ENCODE measurements at regions not wholly inside any gene's neighbourhood (a gene's known extent, or its start where the extent isn't known, plus 50 kb on each side); places are given as distances from the start of the nearest gene placed in this dataset.

- Histone ChIP-seq H3K4me3 (ENCODE audit: low read depth, low read length) (no peak overlapping the region), H3K4me1 (ENCODE audit: control insufficient read depth in 1 of 2, insufficient read depth in 2 of 2, low read length in 2 of 2) (no peaks in the 10 kb centered on the region)
- no CpG with 5 or more reads among the region's 2 CpGs for WGBS (ENCODE audit: extremely low coverage, insufficient coverage, insufficient read length)
These were observed 363.7 kb downstream of the CHSY3 start for GRCh38 chr5:130267926-130268325.

GRCh38 chr5:130260481-130260880 is 356.2 kb downstream of the CHSY3 start:
- no peak overlapping the region for H3K9ac ChIP-seq (ENCODE audit: low read length)
- H3K4me3 ChIP-seq (ENCODE audit: low read depth, low read length), result no peak overlapping the region
- no peak overlapping the region for H3K4ac ChIP-seq (ENCODE audit: low read depth, low read length)
- no peaks in the 10 kb centered on the region for H3K79me1 ChIP-seq (ENCODE audit: low read length)
- no peak overlapping the region for H2AFZ ChIP-seq (ENCODE audit: insufficient read depth, low read length, poor library complexity)
- H4K91ac ChIP-seq (ENCODE audit: low read depth, low read length), result no peak overlapping the region
- no peak overlapping the region for H2BK5ac ChIP-seq (ENCODE audit: low read depth, low read length, poor library complexity)
- no peak overlapping the region for H3K4me2 ChIP-seq (ENCODE audit: low read length)
- H2AK5ac ChIP-seq (ENCODE audit: low read length), result no peak overlapping the region
- no peaks in the 10 kb centered on the region for H3K79me2 ChIP-seq (ENCODE audit: control insufficient read depth, insufficient read depth, low read length, poor library complexity)
- no peak overlapping the region for H2BK120ac ChIP-seq (ENCODE audit: insufficient read depth, low read length, poor library complexity)
- no peaks in the 10 kb centered on the region for H3K4me1 ChIP-seq (ENCODE audit: control insufficient read depth in 1 of 2, insufficient read depth in 2 of 2, low read length in 2 of 2)
- H2BK12ac ChIP-seq (ENCODE audit: low read length), result no peak overlapping the region
- WGBS (ENCODE audit: extremely low coverage, insufficient coverage, insufficient read length), result no CpG with 5 or more reads among the region's 2 CpGs
- no peak overlapping the region for H3K14ac ChIP-seq (ENCODE audit: low read length)
- H3K36me3 ChIP-seq (ENCODE audit: control insufficient read depth in 1 of 2, insufficient read depth in 2 of 2, low read length in 2 of 2), result no peaks in the 10 kb centered on the region
- H3K23ac ChIP-seq (ENCODE audit: low read length), result no peak overlapping the region
- no peaks in the 10 kb centered on the region for H3K27me3 ChIP-seq (ENCODE audit: insufficient read depth, low read length)
- H3K18ac ChIP-seq (ENCODE audit: low read length), result no peak overlapping the region
- no peak overlapping the region for H4K12ac ChIP-seq (ENCODE audit: low read depth, low read length)
- H4K8ac ChIP-seq (ENCODE audit: low read depth, low read length), result no peak overlapping the region
- no peak overlapping the region for H3K27ac ChIP-seq (ENCODE audit: low read depth, low read length)
- DNase-seq, result no peak
- H3K9me3 ChIP-seq (ENCODE audit: insufficient read depth, low read depth, low read length), result no peaks in the 10 kb centered on the region

More at GRCh38 chr5:130267926-130268325, 363.7 kb downstream of the CHSY3 start:
- Histone ChIP-seq H3K4me2 (ENCODE audit: low read length) (no peak overlapping the region), H3K14ac (ENCODE audit: low read length) (no peak overlapping the region), H4K8ac (ENCODE audit: low read depth, low read length) (no peak overlapping the region), H3K36me3 (ENCODE audit: control insufficient read depth in 1 of 2, insufficient read depth in 2 of 2, low read length in 2 of 2) (no peaks in the 10 kb centered on the region), H3K4ac (ENCODE audit: low read depth, low read length) (no peak overlapping the region), H2AK5ac (ENCODE audit: low read length) (no peak overlapping the region), H3K18ac (ENCODE audit: low read length) (no peak overlapping the region), H3K27ac (ENCODE audit: low read depth, low read length) (no peak overlapping the region), H3K9me3 (ENCODE audit: insufficient read depth, low read depth, low read length) (no peaks in the 10 kb centered on the region), H3K79me2 (ENCODE audit: control insufficient read depth, insufficient read depth, low read length, poor library complexity) (no peaks in the 10 kb centered on the region), H2BK5ac (ENCODE audit: low read depth, low read length, poor library complexity) (no peak overlapping the region), H4K12ac (ENCODE audit: low read depth, low read length) (no peak overlapping the region), H3K9ac (ENCODE audit: low read length) (no peak overlapping the region), H4K91ac (ENCODE audit: low read depth, low read length) (no peak overlapping the region), H2AFZ (ENCODE audit: insufficient read depth, low read length, poor library complexity) (no peak overlapping the region), H2BK120ac (ENCODE audit: insufficient read depth, low read length, poor library complexity) (no peak overlapping the region), H3K79me1 (ENCODE audit: low read length) (no peaks in the 10 kb centered on the region), H2BK12ac (ENCODE audit: low read length) (no peak overlapping the region), H3K23ac (ENCODE audit: low read length) (no peak overlapping the region), H3K27me3 (ENCODE audit: insufficient read depth, low read length) (no peaks in the 10 kb centered on the region)
- no peak for DNase-seq

GRCh38 chr5:130251931-130252330 is 347.7 kb downstream of the CHSY3 start:
- H3K36me3 ChIP-seq (ENCODE audit: control insufficient read depth in 1 of 2, insufficient read depth in 2 of 2, low read length in 2 of 2), result no peaks in the 10 kb centered on the region
- H2AK5ac ChIP-seq (ENCODE audit: low read length), result no peak overlapping the region
- no peak overlapping the region for H2BK120ac ChIP-seq (ENCODE audit: insufficient read depth, low read length, poor library complexity)
- H3K4me3 ChIP-seq (ENCODE audit: low read depth, low read length), result no peak overlapping the region
- H4K12ac ChIP-seq (ENCODE audit: low read depth, low read length), result no peak overlapping the region
- no peak overlapping the region for H3K4ac ChIP-seq (ENCODE audit: low read depth, low read length)
- DNase-seq, result no peak
- H3K79me1 ChIP-seq (ENCODE audit: low read length), result no peaks in the 10 kb centered on the region
- WGBS (ENCODE audit: extremely low coverage, insufficient coverage, insufficient read length), result no CpG with 5 or more reads among the region's 1 CpG
- no peak overlapping the region for H4K91ac ChIP-seq (ENCODE audit: low read depth, low read length)
- H2BK5ac ChIP-seq (ENCODE audit: low read depth, low read length, poor library complexity), result no peak overlapping the region
- no peak overlapping the region for H3K18ac ChIP-seq (ENCODE audit: low read length)
- H3K4me1 ChIP-seq (ENCODE audit: control insufficient read depth in 1 of 2, insufficient read depth in 2 of 2, low read length in 2 of 2), result no peaks in the 10 kb centered on the region
- H3K9ac ChIP-seq (ENCODE audit: low read length), result no peak overlapping the region
- no peak overlapping the region for H3K23ac ChIP-seq (ENCODE audit: low read length)
- no peak overlapping the region for H4K8ac ChIP-seq (ENCODE audit: low read depth, low read length)
- no peaks in the 10 kb centered on the region for H3K9me3 ChIP-seq (ENCODE audit: insufficient read depth, low read depth, low read length)
- no peaks in the 10 kb centered on the region for H3K79me2 ChIP-seq (ENCODE audit: control insufficient read depth, insufficient read depth, low read length, poor library complexity)
- no peak overlapping the region for H3K4me2 ChIP-seq (ENCODE audit: low read length)
- H3K27me3 ChIP-seq (ENCODE audit: insufficient read depth, low read length), result no peaks in the 10 kb centered on the region
- H3K27ac ChIP-seq (ENCODE audit: low read depth, low read length), result no peak overlapping the region
- no peak overlapping the region for H2AFZ ChIP-seq (ENCODE audit: insufficient read depth, low read length, poor library complexity)
- no peak overlapping the region for H2BK12ac ChIP-seq (ENCODE audit: low read length)
- H3K14ac ChIP-seq (ENCODE audit: low read length), result no peak overlapping the region

GRCh38 chr5:130243641-130244040 is 339.4 kb downstream of the CHSY3 start:
- H3K36me3 ChIP-seq (ENCODE audit: control insufficient read depth in 1 of 2, insufficient read depth in 2 of 2, low read length in 2 of 2), result no peaks in the 10 kb centered on the region
- H2BK5ac ChIP-seq (ENCODE audit: low read depth, low read length, poor library complexity), result no peak overlapping the region
- H3K14ac ChIP-seq (ENCODE audit: low read length), result no peak overlapping the region
- no peaks in the 10 kb centered on the region for H3K79me1 ChIP-seq (ENCODE audit: low read length)
- H3K4me3 ChIP-seq (ENCODE audit: low read depth, low read length), result no peak overlapping the region
- no peaks in the 10 kb centered on the region for H3K79me2 ChIP-seq (ENCODE audit: control insufficient read depth, insufficient read depth, low read length, poor library complexity)
- no peak overlapping the region for H2BK120ac ChIP-seq (ENCODE audit: insufficient read depth, low read length, poor library complexity)
- no peak overlapping the region for H2BK12ac ChIP-seq (ENCODE audit: low read length)
- H4K12ac ChIP-seq (ENCODE audit: low read depth, low read length), result no peak overlapping the region
- H3K4me1 ChIP-seq (ENCODE audit: control insufficient read depth in 1 of 2, insufficient read depth in 2 of 2, low read length in 2 of 2), result no peaks in the 10 kb centered on the region
- no peak overlapping the region for H4K91ac ChIP-seq (ENCODE audit: low read depth, low read length)
- H2AK5ac ChIP-seq (ENCODE audit: low read length), result no peak overlapping the region
- no peak overlapping the region for H3K27ac ChIP-seq (ENCODE audit: low read depth, low read length)
- no peak overlapping the region for H3K4me2 ChIP-seq (ENCODE audit: low read length)
- no peak overlapping the region for H4K8ac ChIP-seq (ENCODE audit: low read depth, low read length)
- H2AFZ ChIP-seq (ENCODE audit: insufficient read depth, low read length, poor library complexity), result no peak overlapping the region
- H3K9me3 ChIP-seq (ENCODE audit: insufficient read depth, low read depth, low read length), result no peaks in the 10 kb centered on the region
- WGBS (ENCODE audit: extremely low coverage, insufficient coverage, insufficient read length), result no CpG with 5 or more reads among the region's 4 CpGs
- H3K4ac ChIP-seq (ENCODE audit: low read depth, low read length), result no peak overlapping the region
- no peak overlapping the region for H3K23ac ChIP-seq (ENCODE audit: low read length)
- no peak overlapping the region for H3K9ac ChIP-seq (ENCODE audit: low read length)
- H3K27me3 ChIP-seq (ENCODE audit: insufficient read depth, low read length), result no peaks in the 10 kb centered on the region
- no peak overlapping the region for H3K18ac ChIP-seq (ENCODE audit: low read length)
- DNase-seq, result no peak

Measured in trophoblast cell (in vitro differentiated cells and primary cell).